HEK293 (cell line): ENCODE measurements at regions not wholly inside any gene's neighbourhood (a gene's known extent, or its start where the extent isn't known, plus 50 kb on each side); places are given as distances from the start of the nearest gene placed in this dataset.

ENCODE experiments used
- CTCF ChIA-PET: fragments of 350-600 bp; formaldehyde crosslinking; extraction: SDS; loops from one replicate; lab custom pipeline; 2021; ENCODE audit warnings: antibody characterized with exemption; lab: Yijun Ruan, JAX
- POLR2A ChIA-PET: fragments of 300-600 bp; formaldehyde crosslinking; extraction: SDS; loops from one replicate; lab custom pipeline; 2020; ENCODE audit warnings: antibody characterized with exemption, inconsistent platforms; lab: Yijun Ruan, JAX
- H3K27ac ChIP-seq: fragments of 200-500 bp; sonication (Bioruptor generic); 2 replicates; pipeline ENCODE4 v1.5.1; 2014; ENCODE audit warnings: low read depth, low read length, control low read depth, inconsistent platforms; ENCODE audit errors: extremely low read depth
- H3K36me3 ChIP-seq, 2 experiments: fragments of 200-500 bp in 1 of 2; sonication (Bioruptor generic) in 1 of 2; 1 replicate in 1 of 2; 2 replicates in 1 of 2; pipeline ENCODE4 v1.5.1; 2014 to 2017; ENCODE audit warnings: inconsistent platforms in 2 of 2, low read length in 2 of 2; ENCODE audit not compliant: control insufficient read depth in 2 of 2, insufficient read depth in 1 of 2
- H3K4me1 ChIP-seq: fragments of 200-500 bp; sonication (Bioruptor generic); 2 replicates; pipeline ENCODE4 v1.5.1; 2014; ENCODE audit warnings: mild to moderate bottlenecking, low read length, inconsistent platforms; ENCODE audit not compliant: control insufficient read depth, insufficient read depth
- H3K4me3 ChIP-seq: 2 replicates; pipeline ENCODE4 v1.5.1; 2011; ENCODE audit warnings: low read depth, mild to moderate bottlenecking, control low read depth, low read length, moderate library complexity
- H3K9me3 ChIP-seq: fragments of 200-500 bp; sonication (Bioruptor generic); 2 replicates; pipeline ENCODE4 v1.5.1; 2014; ENCODE audit warnings: low read depth, low read length, inconsistent platforms; ENCODE audit not compliant: control insufficient read depth, insufficient read depth
- GFI1B ChIP-seq: fragments of 450-650 bp; formaldehyde crosslinking; IDR thresholded peaks from 2 replicates; pipeline ENCODE4 v1.5.1; 2016; ENCODE audit warnings: missing biosample characterization, missing genetic modification characterization
- IKZF3 ChIP-seq: fragments of 450-650 bp; IDR thresholded peaks from 2 replicates; pipeline ENCODE4 v1.5.0; 2018; ENCODE audit warnings: missing biosample characterization, mild to moderate bottlenecking, missing genetic modification characterization, moderate library complexity
- RBAK ChIP-seq: fragments of 450-650 bp; formaldehyde crosslinking; IDR thresholded peaks from 2 replicates; pipeline ENCODE4 v1.5.1; 2016; ENCODE audit warnings: missing biosample characterization, missing genetic modification characterization
- ZIC2 ChIP-seq: fragments of 450-650 bp; formaldehyde crosslinking; IDR thresholded peaks from 2 replicates; pipeline ENCODE4 v1.5.1; 2016; ENCODE audit warnings: missing biosample characterization, missing genetic modification characterization
- ZNF175 ChIP-seq: fragments of 450-650 bp; formaldehyde crosslinking; IDR thresholded peaks from 2 replicates; pipeline ENCODE4 v1.5.1; 2016; ENCODE audit warnings: missing biosample characterization, missing genetic modification characterization
- ZNF571 ChIP-seq: fragments of 450-650 bp; formaldehyde crosslinking; IDR thresholded peaks from 2 replicates; pipeline ENCODE4 v1.5.0; 2017; ENCODE audit warnings: missing biosample characterization, missing genetic modification characterization
- ZNF785 ChIP-seq: fragments of 450-650 bp; formaldehyde crosslinking; IDR thresholded peaks from 2 replicates; pipeline ENCODE4 v1.5.1; 2016; ENCODE audit warnings: missing biosample characterization, missing genetic modification characterization
- TF ChIP-seq, protein P1 (sequence below): fragments of 450-650 bp; formaldehyde crosslinking; optimal IDR thresholded peaks from 2 replicates; pipeline ENCODE3; 2016; ENCODE audit warnings: missing biosample characterization, mild to moderate bottlenecking, missing genetic modification characterization
- TF ChIP-seq, protein P2 (sequence below): fragments of 450-650 bp; formaldehyde crosslinking; IDR thresholded peaks from 2 replicates; pipeline ENCODE4 v1.5.1; 2016; ENCODE audit warnings: missing biosample characterization, missing genetic modification characterization
- TF ChIP-seq, protein P3 (sequence below): fragments of 450-650 bp; formaldehyde crosslinking; IDR thresholded peaks from 2 replicates; pipeline ENCODE4 v1.5.1; 2016; ENCODE audit warnings: missing biosample characterization, missing genetic modification characterization
- TF ChIP-seq, protein P4 (sequence below): fragments of 450-650 bp; formaldehyde crosslinking; conservative IDR thresholded peaks from 2 replicates; pipeline ENCODE4 v1.5.1; 2016; ENCODE audit warnings: low read depth, missing biosample characterization, missing genetic modification characterization
- TF ChIP-seq, protein P5 (sequence below): fragments of 450-650 bp; formaldehyde crosslinking; conservative IDR thresholded peaks from 2 replicates; pipeline ENCODE4 v1.5.1; 2016; ENCODE audit warnings: low read depth, missing biosample characterization, missing genetic modification characterization

DNA sequence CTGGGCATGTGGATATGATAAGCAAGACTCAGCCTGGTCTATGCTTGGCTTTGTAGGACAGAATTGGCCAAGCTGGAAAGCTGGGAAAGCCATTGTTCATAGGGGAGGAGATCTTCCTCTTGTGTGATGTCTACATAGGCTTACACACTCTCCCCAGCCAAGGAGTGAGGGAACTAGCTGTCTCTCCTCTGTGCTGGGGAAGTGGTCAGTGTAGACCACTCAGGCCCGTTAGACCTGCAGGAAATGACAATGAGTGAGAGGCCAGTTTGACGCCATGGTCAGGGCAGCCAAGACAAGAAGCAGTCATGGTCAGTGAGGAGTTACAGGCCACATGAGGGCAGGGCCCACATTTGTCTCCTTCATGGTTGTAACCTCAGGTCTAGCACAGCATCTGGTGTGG, 159.1 kb upstream of the KL start (continued):
- TF ChIP-seq IKZF3 (tag by site-specific recombination) (no peak), GFI1B (tag by site-specific recombination) (no peak)
- TF ChIP-seq, protein P1, sequence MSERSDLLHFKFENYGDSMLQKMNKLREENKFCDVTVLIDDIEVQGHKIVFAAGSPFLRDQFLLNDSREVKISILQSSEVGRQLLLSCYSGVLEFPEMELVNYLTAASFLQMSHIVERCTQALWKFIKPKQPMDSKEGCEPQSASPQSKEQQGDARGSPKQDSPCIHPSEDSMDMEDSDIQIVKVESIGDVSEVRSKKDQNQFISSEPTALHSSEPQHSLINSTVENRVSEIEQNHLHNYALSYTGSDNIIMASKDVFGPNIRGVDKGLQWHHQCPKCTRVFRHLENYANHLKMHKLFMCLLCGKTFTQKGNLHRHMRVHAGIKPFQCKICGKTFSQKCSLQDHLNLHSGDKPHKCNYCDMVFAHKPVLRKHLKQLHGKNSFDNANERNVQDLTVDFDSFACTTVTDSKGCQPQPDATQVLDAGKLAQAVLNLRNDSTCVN = no peak
- TF ChIP-seq, protein P2, sequence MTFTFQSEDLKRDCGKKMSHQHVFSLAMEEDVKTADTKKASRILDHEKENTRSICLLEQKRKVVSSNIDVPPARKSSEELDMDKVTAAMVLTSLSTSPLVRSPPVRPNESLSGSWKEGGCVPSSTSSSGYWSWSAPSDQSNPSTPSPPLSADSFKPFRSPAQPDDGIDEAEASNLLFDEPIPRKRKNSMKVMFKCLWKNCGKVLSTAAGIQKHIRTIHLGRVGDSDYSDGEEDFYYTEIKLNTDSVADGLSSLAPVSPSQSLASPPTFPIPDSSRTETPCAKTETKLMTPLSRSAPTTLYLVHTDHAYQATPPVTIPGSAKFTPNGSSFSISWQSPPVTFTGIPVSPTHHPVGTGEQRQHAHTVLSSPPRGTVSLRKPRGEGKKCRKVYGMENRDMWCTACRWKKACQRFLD = no peak
- TF ChIP-seq, protein P3, sequence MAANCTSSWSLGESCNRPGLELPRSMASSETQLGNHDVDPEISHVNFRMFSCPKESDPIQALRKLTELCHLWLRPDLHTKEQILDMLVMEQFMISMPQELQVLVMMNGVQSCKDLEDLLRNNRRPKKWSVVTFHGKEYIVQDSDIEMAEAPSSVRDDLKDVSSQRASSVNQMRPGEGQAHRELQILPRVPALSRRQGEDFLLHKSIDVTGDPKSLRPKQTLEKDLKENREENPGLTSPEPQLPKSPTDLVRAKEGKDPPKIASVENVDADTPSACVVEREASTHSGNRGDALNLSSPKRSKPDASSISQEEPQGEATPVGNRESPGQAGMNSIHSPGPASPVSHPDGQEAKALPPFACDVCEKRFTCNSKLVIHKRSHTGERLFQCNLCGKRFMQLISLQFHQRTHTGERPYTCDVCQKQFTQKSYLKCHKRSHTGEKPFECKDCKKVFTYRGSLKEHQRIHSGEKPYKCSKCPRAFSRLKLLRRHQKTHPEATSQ (tag by site-specific recombination) = no peak
- TF ChIP-seq, protein P4, sequence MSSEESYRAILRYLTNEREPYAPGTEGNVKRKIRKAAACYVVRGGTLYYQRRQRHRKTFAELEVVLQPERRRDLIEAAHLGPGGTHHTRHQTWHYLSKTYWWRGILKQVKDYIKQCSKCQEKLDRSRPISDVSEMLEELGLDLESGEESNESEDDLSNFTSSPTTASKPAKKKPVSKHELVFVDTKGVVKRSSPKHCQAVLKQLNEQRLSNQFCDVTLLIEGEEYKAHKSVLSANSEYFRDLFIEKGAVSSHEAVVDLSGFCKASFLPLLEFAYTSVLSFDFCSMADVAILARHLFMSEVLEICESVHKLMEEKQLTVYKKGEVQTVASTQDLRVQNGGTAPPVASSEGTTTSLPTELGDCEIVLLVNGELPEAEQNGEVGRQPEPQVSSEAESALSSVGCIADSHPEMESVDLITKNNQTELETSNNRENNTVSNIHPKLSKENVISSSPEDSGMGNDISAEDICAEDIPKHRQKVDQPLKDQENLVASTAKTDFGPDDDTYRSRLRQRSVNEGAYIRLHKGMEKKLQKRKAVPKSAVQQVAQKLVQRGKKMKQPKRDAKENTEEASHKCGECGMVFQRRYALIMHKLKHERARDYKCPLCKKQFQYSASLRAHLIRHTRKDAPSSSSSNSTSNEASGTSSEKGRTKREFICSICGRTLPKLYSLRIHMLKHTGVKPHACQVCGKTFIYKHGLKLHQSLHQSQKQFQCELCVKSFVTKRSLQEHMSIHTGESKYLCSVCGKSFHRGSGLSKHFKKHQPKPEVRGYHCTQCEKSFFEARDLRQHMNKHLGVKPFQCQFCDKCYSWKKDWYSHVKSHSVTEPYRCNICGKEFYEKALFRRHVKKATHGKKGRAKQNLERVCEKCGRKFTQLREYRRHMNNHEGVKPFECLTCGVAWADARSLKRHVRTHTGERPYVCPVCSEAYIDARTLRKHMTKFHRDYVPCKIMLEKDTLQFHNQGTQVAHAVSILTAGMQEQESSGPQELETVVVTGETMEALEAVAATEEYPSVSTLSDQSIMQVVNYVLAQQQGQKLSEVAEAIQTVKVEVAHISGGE (tag by site-specific recombination) = no peak
- TF ChIP-seq, protein P5, sequence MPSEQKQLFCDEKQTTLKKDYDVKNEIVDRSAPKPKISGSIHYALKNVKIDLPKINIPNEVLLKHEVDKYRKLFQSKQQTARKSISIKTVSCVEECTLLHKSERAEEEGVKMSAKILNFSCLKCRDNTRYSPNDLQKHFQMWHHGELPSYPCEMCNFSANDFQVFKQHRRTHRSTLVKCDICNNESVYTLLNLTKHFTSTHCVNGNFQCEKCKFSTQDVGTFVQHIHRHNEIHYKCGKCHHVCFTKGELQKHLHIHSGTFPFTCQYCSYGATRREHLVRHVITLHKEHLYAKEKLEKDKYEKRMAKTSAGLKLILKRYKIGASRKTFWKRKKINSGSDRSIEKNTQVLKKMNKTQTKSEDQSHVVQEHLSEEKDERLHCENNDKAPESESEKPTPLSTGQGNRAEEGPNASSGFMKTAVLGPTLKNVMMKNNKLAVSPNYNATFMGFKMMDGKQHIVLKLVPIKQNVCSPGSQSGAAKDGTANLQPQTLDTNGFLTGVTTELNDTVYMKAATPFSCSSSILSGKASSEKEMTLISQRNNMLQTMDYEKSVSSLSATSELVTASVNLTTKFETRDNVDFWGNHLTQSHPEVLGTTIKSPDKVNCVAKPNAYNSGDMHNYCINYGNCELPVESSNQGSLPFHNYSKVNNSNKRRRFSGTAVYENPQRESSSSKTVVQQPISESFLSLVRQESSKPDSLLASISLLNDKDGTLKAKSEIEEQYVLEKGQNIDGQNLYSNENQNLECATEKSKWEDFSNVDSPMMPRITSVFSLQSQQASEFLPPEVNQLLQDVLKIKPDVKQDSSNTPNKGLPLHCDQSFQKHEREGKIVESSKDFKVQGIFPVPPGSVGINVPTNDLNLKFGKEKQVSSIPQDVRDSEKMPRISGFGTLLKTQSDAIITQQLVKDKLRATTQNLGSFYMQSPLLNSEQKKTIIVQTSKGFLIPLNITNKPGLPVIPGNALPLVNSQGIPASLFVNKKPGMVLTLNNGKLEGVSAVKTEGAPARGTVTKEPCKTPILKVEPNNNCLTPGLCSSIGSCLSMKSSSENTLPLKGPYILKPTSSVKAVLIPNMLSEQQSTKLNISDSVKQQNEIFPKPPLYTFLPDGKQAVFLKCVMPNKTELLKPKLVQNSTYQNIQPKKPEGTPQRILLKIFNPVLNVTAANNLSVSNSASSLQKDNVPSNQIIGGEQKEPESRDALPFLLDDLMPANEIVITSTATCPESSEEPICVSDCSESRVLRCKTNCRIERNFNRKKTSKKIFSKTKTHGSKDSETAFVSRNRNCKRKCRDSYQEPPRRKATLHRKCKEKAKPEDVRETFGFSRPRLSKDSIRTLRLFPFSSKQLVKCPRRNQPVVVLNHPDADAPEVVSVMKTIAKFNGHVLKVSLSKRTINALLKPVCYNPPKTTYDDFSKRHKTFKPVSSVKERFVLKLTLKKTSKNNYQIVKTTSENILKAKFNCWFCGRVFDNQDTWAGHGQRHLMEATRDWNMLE (tag by site-specific recombination) = no peak

DNA sequence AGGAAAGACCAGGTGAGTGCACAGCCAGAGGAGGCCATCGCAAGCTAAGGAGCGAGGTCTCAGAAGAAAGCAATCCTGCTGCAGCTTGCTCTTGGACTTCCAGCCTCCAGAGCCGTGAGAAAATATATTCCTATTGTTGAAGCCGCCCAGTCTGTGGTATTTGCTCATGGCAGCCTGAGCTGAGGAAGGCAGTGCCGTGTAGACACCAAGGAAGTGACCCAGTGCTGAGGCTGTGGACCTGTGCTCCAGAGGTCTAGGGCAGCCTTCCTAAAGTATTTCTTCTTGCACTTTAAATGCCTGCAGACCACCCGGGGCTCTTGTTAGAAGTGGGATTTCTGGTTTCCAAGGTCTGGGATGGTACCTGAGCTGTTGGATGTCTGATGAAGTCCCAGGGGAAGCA, 158.5 kb upstream of the KL start:
- H3K36me3 ChIP-seq = no peaks in the 10 kb centered on the region
- no peak overlapping the region for H3K4me3 ChIP-seq
- H3K9me3 ChIP-seq = no peaks in the 10 kb centered on the region
- ChIA-PET POLR2A (no interaction called here), CTCF (no interaction called here)
- no peaks in the 10 kb centered on the region for H3K4me1 ChIP-seq
- H3K27ac ChIP-seq = no peak overlapping the region
- TF ChIP-seq ZNF571 = no peak

DNA sequence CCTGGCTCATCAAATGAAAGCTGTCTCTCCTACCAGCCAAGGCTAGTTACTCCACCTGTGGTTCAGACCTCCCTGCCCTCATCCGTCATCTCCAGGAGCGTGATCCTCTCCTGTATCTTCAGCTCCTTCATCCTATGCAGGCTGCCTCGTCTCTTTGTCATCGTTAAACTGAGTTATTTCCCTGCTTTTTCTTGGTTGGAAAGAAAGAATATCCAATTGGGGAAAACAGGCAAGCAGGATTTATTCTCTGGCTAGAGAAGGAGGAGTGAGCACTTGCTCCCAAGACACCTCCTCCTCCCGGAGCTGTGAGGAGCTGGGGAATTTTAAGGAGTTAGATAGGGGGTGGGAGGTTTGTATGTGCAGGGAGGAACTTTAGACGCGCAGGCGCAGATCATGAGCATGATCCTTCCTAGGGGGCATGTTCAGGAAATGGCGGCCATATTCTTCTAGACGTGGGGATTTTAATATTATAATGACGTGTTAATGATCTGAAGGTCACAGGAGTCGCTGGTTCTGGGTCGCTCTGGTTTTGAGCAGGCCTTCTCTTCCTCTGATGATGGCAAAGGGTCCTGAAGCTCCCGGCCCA, 156.4 kb upstream of the KL start:
- H3K9me3 ChIP-seq = no peaks in the 10 kb centered on the region
- no peaks in the 10 kb centered on the region for H3K4me1 ChIP-seq
- CTCF ChIA-PET = no interaction called here
- H3K36me3 ChIP-seq = no peaks in the 10 kb centered on the region
- H3K27ac ChIP-seq = no peak overlapping the region
- POLR2A ChIA-PET = no interaction called here
- no peak overlapping the region for H3K4me3 ChIP-seq
- TF ChIP-seq RBAK (tag by site-specific recombination) (no peak), ZNF785 (no peak), ZIC2 (tag by site-specific recombination) (no peak), ZNF175 (no peak)
